GM12891 (cell line): ENCODE measurements at regions not wholly inside any gene's neighbourhood (a gene's known extent, or its start where the extent isn't known, plus 50 kb on each side); places are given as distances from the start of the nearest gene placed in this dataset.

Source experiments
- PAX5 ChIP-seq: IDR thresholded peaks from 2 replicates; pipeline ENCODE4 v1.6.1; 2011; ENCODE audit warnings: low read length, moderate library complexity, mild to moderate bottlenecking; ENCODE audit not compliant: insufficient read depth, severe bottlenecking
- POLR2A ChIP-seq: IDR thresholded peaks from 2 replicates; pipeline ENCODE4 v1.6.1; 2011; ENCODE audit warnings: low read depth, low read length, control low read depth
- POLR2AphosphoS5 ChIP-seq: IDR thresholded peaks from 2 replicates; pipeline ENCODE4 v1.6.1; 2011; ENCODE audit warnings: low read depth, low read length, control low read depth
- POU2F2 ChIP-seq: IDR thresholded peaks from 2 replicates; pipeline ENCODE4 v1.6.1; 2011; ENCODE audit warnings: low read depth, mild to moderate bottlenecking, control low read depth, low read length, moderate library complexity
- TAF1 ChIP-seq: IDR thresholded peaks from 2 replicates; pipeline ENCODE4 v1.6.1; 2011; ENCODE audit warnings: low read depth, low read length, control low read depth

DNA sequence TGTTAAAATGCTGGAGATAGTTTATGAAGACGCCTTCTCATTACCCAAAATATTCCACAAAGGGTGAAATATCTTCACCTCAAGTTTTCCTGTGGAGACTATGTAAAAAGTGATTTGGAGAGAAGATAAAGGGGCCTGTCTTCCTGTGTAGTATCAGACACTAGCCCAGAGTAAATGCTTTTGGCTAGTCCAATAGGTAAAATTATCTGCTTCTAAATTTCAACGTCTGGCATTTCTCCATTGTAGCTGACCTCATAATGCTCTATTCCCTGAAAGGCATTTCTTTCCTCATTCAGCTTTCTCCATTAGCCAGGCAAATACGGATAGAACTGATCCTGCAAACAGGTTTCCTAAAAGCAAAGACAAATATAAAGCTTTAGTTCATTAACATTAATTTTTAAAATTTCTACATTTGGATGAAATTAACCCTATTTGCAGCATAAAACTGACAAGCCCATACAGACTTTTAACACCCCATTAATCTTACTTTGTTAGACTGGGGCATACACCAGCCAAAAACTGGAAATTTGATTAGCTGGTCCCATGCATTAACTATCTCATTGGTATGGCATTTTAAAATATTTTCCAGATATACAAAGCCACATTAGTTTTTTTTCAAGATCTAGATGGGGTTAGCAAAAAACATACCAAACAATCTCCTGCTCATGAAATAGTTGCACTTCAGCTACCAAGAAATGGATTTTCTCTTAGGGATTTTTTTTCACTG is 548.8 kb downstream of the EFNA5 start:
- no peak for TF ChIP-seq POLR2A
- no peak for TF ChIP-seq POLR2AphosphoS5
- TF ChIP-seq TAF1, result no peak
- no peak for TF ChIP-seq PAX5
- no peak for TF ChIP-seq POU2F2
